ENCODE measurements at regions not wholly inside any gene's neighbourhood (a gene's known extent, or its start where the extent isn't known, plus 50 kb on each side); places are given as distances from the start of the nearest gene placed in this dataset.

DNA sequence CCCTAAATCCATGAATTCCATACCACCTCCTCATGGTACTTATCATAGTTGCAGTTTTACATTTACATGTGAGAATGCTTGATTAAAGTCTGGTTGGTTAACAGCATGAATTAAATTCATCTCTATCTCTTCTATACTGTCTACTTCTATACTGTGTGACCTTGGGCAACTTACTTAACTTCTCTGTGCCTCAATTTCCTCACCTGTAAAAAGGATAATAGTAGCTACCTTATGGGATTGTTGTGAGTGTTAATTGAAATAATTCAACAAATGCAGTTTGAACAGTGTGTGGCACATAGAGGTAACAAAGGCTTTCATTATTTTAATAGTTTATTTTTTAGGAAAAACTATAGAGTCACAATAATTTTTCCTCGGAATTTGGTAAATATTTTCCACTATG, 231.3 kb downstream of the RRAGC start:
- H3K4me2 ChIP-seq (ENCODE audit: low read length), result no peak overlapping the region
- H3K9me2 ChIP-seq (ENCODE audit: insufficient read depth, low read length), result no peaks in the 10 kb centered on the region
- TF ChIP-seq EP300 (conservative IDR thresholded peaks at IDR 0.05; ENCODE audit: poor library complexity, severe bottlenecking), result no peak
- TF ChIP-seq EZH2 (IDR thresholded peaks at IDR 0.05; ENCODE audit: borderline replicate concordance, insufficient read depth, low read length, poor library complexity, severe bottlenecking), result no peak
- no peak for TF ChIP-seq SMC3 (conservative IDR thresholded peaks at IDR 0.05; ENCODE audit: poor library complexity)
- TF ChIP-seq, protein P1, sequence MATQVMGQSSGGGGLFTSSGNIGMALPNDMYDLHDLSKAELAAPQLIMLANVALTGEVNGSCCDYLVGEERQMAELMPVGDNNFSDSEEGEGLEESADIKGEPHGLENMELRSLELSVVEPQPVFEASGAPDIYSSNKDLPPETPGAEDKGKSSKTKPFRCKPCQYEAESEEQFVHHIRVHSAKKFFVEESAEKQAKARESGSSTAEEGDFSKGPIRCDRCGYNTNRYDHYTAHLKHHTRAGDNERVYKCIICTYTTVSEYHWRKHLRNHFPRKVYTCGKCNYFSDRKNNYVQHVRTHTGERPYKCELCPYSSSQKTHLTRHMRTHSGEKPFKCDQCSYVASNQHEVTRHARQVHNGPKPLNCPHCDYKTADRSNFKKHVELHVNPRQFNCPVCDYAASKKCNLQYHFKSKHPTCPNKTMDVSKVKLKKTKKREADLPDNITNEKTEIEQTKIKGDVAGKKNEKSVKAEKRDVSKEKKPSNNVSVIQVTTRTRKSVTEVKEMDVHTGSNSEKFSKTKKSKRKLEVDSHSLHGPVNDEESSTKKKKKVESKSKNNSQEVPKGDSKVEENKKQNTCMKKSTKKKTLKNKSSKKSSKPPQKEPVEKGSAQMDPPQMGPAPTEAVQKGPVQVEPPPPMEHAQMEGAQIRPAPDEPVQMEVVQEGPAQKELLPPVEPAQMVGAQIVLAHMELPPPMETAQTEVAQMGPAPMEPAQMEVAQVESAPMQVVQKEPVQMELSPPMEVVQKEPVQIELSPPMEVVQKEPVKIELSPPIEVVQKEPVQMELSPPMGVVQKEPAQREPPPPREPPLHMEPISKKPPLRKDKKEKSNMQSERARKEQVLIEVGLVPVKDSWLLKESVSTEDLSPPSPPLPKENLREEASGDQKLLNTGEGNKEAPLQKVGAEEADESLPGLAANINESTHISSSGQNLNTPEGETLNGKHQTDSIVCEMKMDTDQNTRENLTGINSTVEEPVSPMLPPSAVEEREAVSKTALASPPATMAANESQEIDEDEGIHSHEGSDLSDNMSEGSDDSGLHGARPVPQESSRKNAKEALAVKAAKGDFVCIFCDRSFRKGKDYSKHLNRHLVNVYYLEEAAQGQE (IDR thresholded peaks at IDR 0.05; ENCODE audit: borderline replicate concordance), result no peak
- no peak for TF ChIP-seq MXI1 (conservative IDR thresholded peaks at IDR 0.05; ENCODE audit: poor library complexity, severe bottlenecking)
- TF ChIP-seq, protein P2, sequence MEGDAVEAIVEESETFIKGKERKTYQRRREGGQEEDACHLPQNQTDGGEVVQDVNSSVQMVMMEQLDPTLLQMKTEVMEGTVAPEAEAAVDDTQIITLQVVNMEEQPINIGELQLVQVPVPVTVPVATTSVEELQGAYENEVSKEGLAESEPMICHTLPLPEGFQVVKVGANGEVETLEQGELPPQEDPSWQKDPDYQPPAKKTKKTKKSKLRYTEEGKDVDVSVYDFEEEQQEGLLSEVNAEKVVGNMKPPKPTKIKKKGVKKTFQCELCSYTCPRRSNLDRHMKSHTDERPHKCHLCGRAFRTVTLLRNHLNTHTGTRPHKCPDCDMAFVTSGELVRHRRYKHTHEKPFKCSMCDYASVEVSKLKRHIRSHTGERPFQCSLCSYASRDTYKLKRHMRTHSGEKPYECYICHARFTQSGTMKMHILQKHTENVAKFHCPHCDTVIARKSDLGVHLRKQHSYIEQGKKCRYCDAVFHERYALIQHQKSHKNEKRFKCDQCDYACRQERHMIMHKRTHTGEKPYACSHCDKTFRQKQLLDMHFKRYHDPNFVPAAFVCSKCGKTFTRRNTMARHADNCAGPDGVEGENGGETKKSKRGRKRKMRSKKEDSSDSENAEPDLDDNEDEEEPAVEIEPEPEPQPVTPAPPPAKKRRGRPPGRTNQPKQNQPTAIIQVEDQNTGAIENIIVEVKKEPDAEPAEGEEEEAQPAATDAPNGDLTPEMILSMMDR (IDR thresholded peaks at IDR 0.05; ENCODE audit: poor library complexity, severe bottlenecking), result no peak
- no peak for TF ChIP-seq RAD21 (conservative IDR thresholded peaks at IDR 0.05)
- no peak for TF ChIP-seq TAF1 (IDR thresholded peaks at IDR 0.05; ENCODE audit: low read depth)
- TF ChIP-seq POLR2AphosphoS5 (IDR thresholded peaks at IDR 0.05), result no peak
- H3K27ac ChIP-seq (ENCODE audit: low read length), result no peak overlapping the region
- no peak overlapping the region for H3K9ac ChIP-seq (ENCODE audit: low read length)
- H2AFZ ChIP-seq (ENCODE audit: low read depth, low read length), result no peak overlapping the region
- H3K36me3 ChIP-seq (ENCODE audit: insufficient read depth, low read length), result no peaks in the 10 kb centered on the region
- peaks cover 3% of the 10 kb centered on the region for H3K9me3 ChIP-seq (ENCODE audit: low read length)
- H3F3A ChIP-seq (ENCODE audit: insufficient read depth, low read length, poor library complexity, severe bottlenecking), result no peaks in the 10 kb centered on the region
- no peaks in the 10 kb centered on the region for H4K20me1 ChIP-seq (ENCODE audit: insufficient read depth)
- no peak overlapping the region for H3K4me3 ChIP-seq (ENCODE audit: low read length)
- no peaks in the 10 kb centered on the region for H3K27me3 ChIP-seq (ENCODE audit: insufficient read depth, low read depth, low read length)
- H3K79me2 ChIP-seq (replicated peaks; ENCODE audit: insufficient read depth, low read length), result no peaks in the 10 kb centered on the region

DNA sequence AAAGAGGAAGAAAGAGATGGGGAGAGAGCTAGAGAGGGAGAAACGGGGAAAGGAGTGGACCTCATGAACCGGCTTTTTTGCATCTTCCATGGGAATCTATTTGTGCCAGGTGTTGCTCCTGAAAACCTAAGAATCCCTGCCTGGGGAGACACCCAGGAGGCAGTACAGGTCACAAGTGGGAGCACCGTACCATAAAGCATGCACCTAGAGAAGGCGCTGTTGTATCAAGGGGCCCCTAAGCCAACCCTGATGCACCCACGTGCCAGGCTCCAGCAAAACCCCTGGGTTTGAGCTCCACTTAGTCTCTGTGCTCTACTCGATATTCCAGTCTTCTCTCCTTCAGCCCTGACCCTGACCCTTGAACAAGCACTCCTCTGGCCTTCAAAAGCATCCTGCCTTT, 233.6 kb downstream of the RRAGC start:
- H2AFZ ChIP-seq (ENCODE audit: low read depth, low read length), result no peak overlapping the region
- H3K9me2 ChIP-seq (ENCODE audit: insufficient read depth, low read length), result no peaks in the 10 kb centered on the region
- H3K4me2 ChIP-seq (ENCODE audit: low read length), result no peak overlapping the region
- no peaks in the 10 kb centered on the region for H3K79me2 ChIP-seq (replicated peaks; ENCODE audit: insufficient read depth, low read length)
- no peak overlapping the region for H3K4me3 ChIP-seq (ENCODE audit: low read length)
- H4K20me1 ChIP-seq (ENCODE audit: insufficient read depth), result no peaks in the 10 kb centered on the region
- no peak overlapping the region for H3K9ac ChIP-seq (ENCODE audit: low read length)
- no peaks in the 10 kb centered on the region for H3K36me3 ChIP-seq (ENCODE audit: insufficient read depth, low read length)
- TF ChIP-seq SMC3 (conservative IDR thresholded peaks at IDR 0.05; ENCODE audit: poor library complexity) (no peak), EZH2 (IDR thresholded peaks at IDR 0.05; ENCODE audit: borderline replicate concordance, insufficient read depth, low read length, poor library complexity, severe bottlenecking) (no peak), TAF1 (IDR thresholded peaks at IDR 0.05; ENCODE audit: low read depth) (no peak), RAD21 (conservative IDR thresholded peaks at IDR 0.05) (no peak), EP300 (conservative IDR thresholded peaks at IDR 0.05; ENCODE audit: poor library complexity, severe bottlenecking) (no peak)
- TF ChIP-seq, protein P1 (IDR thresholded peaks at IDR 0.05; ENCODE audit: borderline replicate concordance), result no peak
- TF ChIP-seq, protein P2 (IDR thresholded peaks at IDR 0.05; ENCODE audit: poor library complexity, severe bottlenecking), result no peak
- peaks cover 3% of the 10 kb centered on the region for H3K9me3 ChIP-seq (ENCODE audit: low read length)
- H3F3A ChIP-seq (ENCODE audit: insufficient read depth, low read length, poor library complexity, severe bottlenecking), result no peaks in the 10 kb centered on the region
- no peak overlapping the region for H3K27ac ChIP-seq (ENCODE audit: low read length)
- no peaks in the 10 kb centered on the region for H3K27me3 ChIP-seq (ENCODE audit: insufficient read depth, low read depth, low read length)

Measured in neural cell (in vitro differentiated cells).